Embryonic facial prominence (tissue), 1 donor: ENCODE measurements at regions not wholly inside any gene's neighbourhood (a gene's known extent, or its start where the extent isn't known, plus 50 kb on each side); places are given as distances from the start of the nearest gene placed in this dataset.
A peak's percentile ranks its signal among the peaks of the same experiment; 100 is the strongest.

Experiments
- DNase-seq: peaks from one replicate; pipeline ENCODE4 v3.0.0-alpha.2; 2016; ENCODE audit errors: extremely low spot score

- DNase-seq: peak; percentile 20
These were observed 2414.2 kb downstream of the PCDH7 start for GRCh38 chr4:33134366-33134765.

- DNase-seq: no peak
These were observed 2429.7 kb downstream of the PCDH7 start for GRCh38 chr4:33149658-33150524.

GRCh38 chr4:33150525-33150910 is 2430.3 kb downstream of the PCDH7 start:
- DNase-seq: no peak

- DNase-seq: no peak
These were observed 2440.0 kb downstream of the PCDH7 start for GRCh38 chr4:33160126-33160525.

GRCh38 chr4:33161202-33161601 is 2441.0 kb downstream of the PCDH7 start:
- DNase-seq: no peak

- no peak for DNase-seq
These were observed 2442.0 kb downstream of the PCDH7 start for GRCh38 chr4:33162122-33162521.

GRCh38 chr4:33171873-33172525 is 2451.8 kb downstream of the PCDH7 start:
- DNase-seq: no peak

GRCh38 chr4:33176566-33176965 is 2456.4 kb downstream of the PCDH7 start:
- DNase-seq: no peak

GRCh38 chr4:33184657-33185290 is 2464.6 kb downstream of the PCDH7 start:
- no peak for DNase-seq

GRCh38 chr4:33187035-33187434 is 2466.9 kb downstream of the PCDH7 start:
- no peak for DNase-seq

- DNase-seq: no peak
These were observed 2468.6 kb downstream of the PCDH7 start for GRCh38 chr4:33188733-33189132.

- DNase-seq: no peak
These were observed 2469.0 kb downstream of the PCDH7 start for GRCh38 chr4:33189169-33189568.

- DNase-seq: no peak
These were observed 2472.9 kb downstream of the PCDH7 start for GRCh38 chr4:33193109-33193508.

- no peak for DNase-seq
These were observed 2480.2 kb downstream of the PCDH7 start for GRCh38 chr4:33200377-33200776.

GRCh38 chr4:33218238-33218637 is 2498.1 kb downstream of the PCDH7 start:
- DNase-seq: no peak

- no peak for DNase-seq
These were observed 2506.0 kb downstream of the PCDH7 start for GRCh38 chr4:33226133-33226532.

- no peak for DNase-seq
These were observed 2506.6 kb downstream of the PCDH7 start for GRCh38 chr4:33226783-33227182.

- DNase-seq: no peak
These were observed 2534.9 kb downstream of the PCDH7 start for GRCh38 chr4:33255094-33255493.

GRCh38 chr4:33255507-33255906 is 2535.3 kb downstream of the PCDH7 start:
- no peak for DNase-seq

GRCh38 chr4:33262824-33263223 is 2542.7 kb downstream of the PCDH7 start:
- no peak for DNase-seq

GRCh38 chr4:33268776-33269175 is 2548.6 kb downstream of the PCDH7 start:
- DNase-seq: no peak

GRCh38 chr4:33270403-33270802 is 2550.2 kb downstream of the PCDH7 start:
- DNase-seq: no peak

- DNase-seq: no peak
These were observed 2552.6 kb downstream of the PCDH7 start for GRCh38 chr4:33272722-33273121.
